GM12878 (cell line): ENCODE measurements at regions not wholly inside any gene's neighbourhood (a gene's known extent, or its start where the extent isn't known, plus 50 kb on each side); places are given as distances from the start of the nearest gene placed in this dataset.

Experiments
- ATAC-seq: fragments of 200-7000 bp; cut with Tn5 transposase; 3 replicates; pipeline ENCODE4 v1.9.1; 2020; ENCODE audit warnings: mild to moderate bottlenecking, moderate library complexity
- BruUV-seq: library from RNA; stranded (reverse); fragments of 400-500 nt; replicated peaks from 2 replicates; lab custom pipeline; 2021; lab: Mats Ljungman, UMichigan
- CTCF ChIA-PET: fragments of 300-600 bp; sonication (Branson Sonifier 250); formaldehyde crosslinking; extraction: SDS; loops from one replicate; lab custom pipeline; 2021; ENCODE audit warnings: inconsistent platforms; lab: Yijun Ruan, JAX
- POLR2A ChIA-PET: fragments of 350-600 bp; formaldehyde crosslinking; extraction: SDS; loops from one replicate; lab custom pipeline; 2021; ENCODE audit warnings: inconsistent platforms; lab: Charles Lee
- RAD21 ChIA-PET: fragments of 300-600 bp; sonication (Branson Sonifier 250); formaldehyde crosslinking; loops from one replicate; lab custom pipeline; 2023; ENCODE audit warnings: antibody characterized with exemption; ENCODE audit not compliant: unreplicated experiment; lab: Charles Lee
- SMC1A ChIA-PET: fragments of 300-600 bp; sonication (Branson Sonifier 250); formaldehyde crosslinking; loops from one replicate; lab custom pipeline; 2023; ENCODE audit not compliant: unreplicated experiment, uncharacterized antibody; lab: Charles Lee
- DNase-seq: peaks from one replicate; pipeline ENCODE4 v3.0.0-alpha.2; 2011; ENCODE audit warnings: low read depth, low spot score
- FAIRE-seq: peaks from 3 replicates; lab custom pipeline; 2011; peaks lifted over from hg19 to GRCh38; lab: Jason Lieb, UNC
- H2AFZ ChIP-seq: 2 replicates; pipeline ENCODE4 v1.6.0; 2011; ENCODE audit warnings: low read depth, low read length, control low read depth; ENCODE audit not compliant: control insufficient read depth
- H3K27ac ChIP-seq: 2 replicates; pipeline ENCODE4 v1.5.1; 2011; ENCODE audit warnings: control low read depth; ENCODE audit not compliant: control insufficient read depth, insufficient read depth
- H3K27me3 ChIP-seq, 2 experiments: replicated peaks in 1 of 2; 2 replicates each; pipeline versions ENCODE4 v1.6.0 to v1.6.1; 2011; ENCODE audit warnings: low read length in 1 of 2; ENCODE audit not compliant: control insufficient read depth in 2 of 2, insufficient read depth in 2 of 2
- H3K36me3 ChIP-seq, 2 experiments: 2 replicates each; pipeline ENCODE4 v1.5.1; 2011; ENCODE audit warnings: low read length in 1 of 2; ENCODE audit not compliant: control insufficient read depth in 2 of 2, insufficient read depth in 2 of 2
- H3K4me1 ChIP-seq: 2 replicates; pipeline ENCODE4 v1.6.1; 2011; ENCODE audit warnings: mild to moderate bottlenecking, low read length, moderate library complexity, mixed read lengths; ENCODE audit not compliant: control insufficient read depth, insufficient read depth
- H3K4me2 ChIP-seq: 2 replicates; pipeline ENCODE4 v1.6.0; 2011; ENCODE audit warnings: control low read depth; ENCODE audit not compliant: control insufficient read depth, insufficient read depth
- H3K4me3 ChIP-seq: fragments of 200-600 bp; sonication (generic); 2 replicates; pipeline ENCODE4 v1.5.1; 2016
- H3K79me2 ChIP-seq: 2 replicates; pipeline ENCODE4 v1.6.0; 2011; ENCODE audit warnings: low read length; ENCODE audit not compliant: control insufficient read depth, insufficient read depth
- H3K9ac ChIP-seq: 2 replicates; pipeline ENCODE4 v1.8.0; 2011; ENCODE audit warnings: low read length, control low read depth, mixed read lengths; ENCODE audit not compliant: control insufficient read depth, insufficient read depth
- H3K9me3 ChIP-seq: replicated peaks from 3 replicates; pipeline ENCODE4 v1.5.1; 2011; ENCODE audit warnings: mild to moderate bottlenecking, low read length; ENCODE audit not compliant: control insufficient read depth, insufficient read depth
- H4K20me1 ChIP-seq: 2 replicates; pipeline ENCODE4 v1.6.0; 2011; ENCODE audit not compliant: control insufficient read depth, insufficient read depth
- ASH2L ChIP-seq: fragments of 300-600, 200-600 bp; sonication (generic); IDR thresholded peaks from 2 replicates; pipeline ENCODE4 v1.6.1; 2017; ENCODE audit warnings: low read depth, mild to moderate bottlenecking, borderline replicate concordance
- CREB1 ChIP-seq: IDR thresholded peaks from 2 replicates; pipeline ENCODE4 v1.6.1; 2012; ENCODE audit warnings: low read depth, mild to moderate bottlenecking, inconsistent platforms
- CREM ChIP-seq: IDR thresholded peaks from 2 replicates; pipeline ENCODE4 v1.6.1; 2014; ENCODE audit warnings: antibody characterized with exemption, low read depth
- EP300 ChIP-seq, 2 experiments: fragments of 150-350 bp in 1 of 2; IDR thresholded peaks; 2 replicates each; pipeline ENCODE4 v1.6.1; 2011 to 2012; ENCODE audit warnings: low read depth in 2 of 2, low read length in 2 of 2, borderline replicate concordance in 1 of 2, improper control_type of control experiment in 1 of 2, inconsistent platforms in 1 of 2; ENCODE audit not compliant: control insufficient read depth in 1 of 2
- FOS ChIP-seq: IDR thresholded peaks from 3 replicates; pipeline ENCODE4 v1.6.1; 2011; ENCODE audit warnings: borderline replicate concordance; ENCODE audit not compliant: insufficient read length; ENCODE audit errors: extremely low read depth
- KDM1A ChIP-seq: fragments of 200-600 bp; sonication (generic); IDR thresholded peaks from 2 replicates; pipeline ENCODE4 v1.6.1; 2016; ENCODE audit warnings: borderline replicate concordance
- MEF2A ChIP-seq: IDR thresholded peaks from 2 replicates; pipeline ENCODE4 v1.6.1; 2011; ENCODE audit warnings: low read depth, mild to moderate bottlenecking, low read length, moderate library complexity; ENCODE audit not compliant: insufficient read depth
- PAX8 ChIP-seq: fragments of 450-650 bp; IDR thresholded peaks from 2 replicates; pipeline ENCODE4 v1.6.1; 2017; ENCODE audit warnings: mild to moderate bottlenecking, moderate library complexity
- RAD21 ChIP-seq: IDR thresholded peaks from 2 replicates; pipeline ENCODE4 v1.6.1; 2011; ENCODE audit warnings: mild to moderate bottlenecking, low read depth, low read length, moderate library complexity; ENCODE audit not compliant: insufficient read depth
- SUPT20H ChIP-seq: IDR thresholded peaks from 2 replicates; pipeline ENCODE4 v1.6.1; 2011; ENCODE audit warnings: low read depth, mild to moderate bottlenecking, low read length, moderate library complexity, borderline replicate concordance; ENCODE audit not compliant: control insufficient read depth
- WGBS: methylation state at CpG from one replicate; pipeline ENCODE4 v1.1.6; 2016; ENCODE audit warnings: low lambda C conversion rate; ENCODE audit not compliant: insufficient replicate concordance, insufficient coverage; ENCODE audit errors: missing lambda C conversion rate; 5-methylcytosine and 5-hydroxymethylcytosine counted together
- in situ Hi-C: fragments of 300-500 bp; cut with MboI; formaldehyde crosslinking; loops from 9 replicates; pipeline ENCODE4 v1.14.3; 2018; ENCODE audit warnings: mixed read lengths
- intact Hi-C: fragments of 100-400 bp; cut with micrococcal nuclease; formaldehyde crosslinking; loops from one replicate; pipeline ENCODE4 v1.14.2; 2022; ENCODE audit not compliant: unreplicated experiment
- TF ChIP-seq, protein P1 (sequence below): fragments of 450-650 bp; IDR thresholded peaks from 2 replicates; pipeline ENCODE4 v1.6.1; 2018; ENCODE audit warnings: mild to moderate bottlenecking, low read depth, moderate library complexity; ENCODE audit not compliant: partially characterized antibody

DNA sequence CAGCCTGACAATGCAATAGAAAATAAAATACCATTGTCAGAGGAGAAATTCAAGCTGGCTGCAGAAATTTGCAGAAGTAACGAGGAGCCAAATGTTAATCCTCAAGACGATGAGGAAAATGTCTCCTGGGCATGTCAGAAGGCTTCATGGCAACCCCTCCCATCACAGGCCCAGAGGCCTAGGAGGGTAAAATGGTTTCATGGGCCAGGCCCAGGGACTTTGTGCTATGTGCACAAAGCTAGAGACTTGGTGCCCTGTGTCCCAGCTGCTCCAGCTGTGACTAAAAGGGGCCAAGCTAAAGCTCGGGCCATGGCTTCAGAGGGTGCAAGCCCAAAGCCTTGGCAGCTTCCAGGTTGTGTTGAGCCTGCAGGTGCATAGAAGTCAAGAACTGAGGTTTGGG is 431.7 kb downstream of the LMO7 start:
- no TSS peak for BruUV-seq
- Histone ChIP-seq H3K9me3 (no peaks in the 10 kb centered on the region; the same call in 2 of the 3 replicates), H3K4me3 (no peak overlapping the region), H3K36me3 (no peaks in the 10 kb centered on the region), H3K4me2 (no peak overlapping the region), H3K27me3 (no peaks in the 10 kb centered on the region), H4K20me1 (no peaks in the 10 kb centered on the region), H3K79me2 (no peaks in the 10 kb centered on the region), H3K9ac (no peak overlapping the region), H3K27ac (no peak overlapping the region), H3K4me1 (no peaks in the 10 kb centered on the region), H2AFZ (no peak overlapping the region)
- in situ Hi-C loops, result no loop called here
- no peak for ATAC-seq
- SMC1A ChIA-PET, result no interaction called here
- CTCF ChIA-PET, result no interaction called here
- POLR2A ChIA-PET, result no interaction called here
- WGBS, result 17% methylated on average over 3 of the region's 3 CpGs
- intact Hi-C loops, result no loop called here
- TF ChIP-seq EP300 (IDR thresholded peaks at IDR 0.05; ENCODE audit: borderline replicate concordance in 1 of 2, control insufficient read depth in 1 of 2, low read depth in 2 of 2, low read length in 2 of 2), result no peak
- TF ChIP-seq, protein P1, sequence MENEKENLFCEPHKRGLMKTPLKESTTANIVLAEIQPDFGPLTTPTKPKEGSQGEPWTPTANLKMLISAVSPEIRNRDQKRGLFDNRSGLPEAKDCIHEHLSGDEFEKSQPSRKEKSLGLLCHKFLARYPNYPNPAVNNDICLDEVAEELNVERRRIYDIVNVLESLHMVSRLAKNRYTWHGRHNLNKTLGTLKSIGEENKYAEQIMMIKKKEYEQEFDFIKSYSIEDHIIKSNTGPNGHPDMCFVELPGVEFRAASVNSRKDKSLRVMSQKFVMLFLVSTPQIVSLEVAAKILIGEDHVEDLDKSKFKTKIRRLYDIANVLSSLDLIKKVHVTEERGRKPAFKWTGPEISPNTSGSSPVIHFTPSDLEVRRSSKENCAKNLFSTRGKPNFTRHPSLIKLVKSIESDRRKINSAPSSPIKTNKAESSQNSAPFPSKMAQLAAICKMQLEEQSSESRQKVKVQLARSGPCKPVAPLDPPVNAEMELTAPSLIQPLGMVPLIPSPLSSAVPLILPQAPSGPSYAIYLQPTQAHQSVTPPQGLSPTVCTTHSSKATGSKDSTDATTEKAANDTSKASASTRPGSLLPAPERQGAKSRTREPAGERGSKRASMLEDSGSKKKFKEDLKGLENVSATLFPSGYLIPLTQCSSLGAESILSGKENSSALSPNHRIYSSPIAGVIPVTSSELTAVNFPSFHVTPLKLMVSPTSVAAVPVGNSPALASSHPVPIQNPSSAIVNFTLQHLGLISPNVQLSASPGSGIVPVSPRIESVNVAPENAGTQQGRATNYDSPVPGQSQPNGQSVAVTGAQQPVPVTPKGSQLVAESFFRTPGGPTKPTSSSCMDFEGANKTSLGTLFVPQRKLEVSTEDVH, result no peak
- DNase-seq, result no peak
- RAD21 ChIA-PET, result no interaction called here
- FAIRE-seq, result no peak

DNA sequence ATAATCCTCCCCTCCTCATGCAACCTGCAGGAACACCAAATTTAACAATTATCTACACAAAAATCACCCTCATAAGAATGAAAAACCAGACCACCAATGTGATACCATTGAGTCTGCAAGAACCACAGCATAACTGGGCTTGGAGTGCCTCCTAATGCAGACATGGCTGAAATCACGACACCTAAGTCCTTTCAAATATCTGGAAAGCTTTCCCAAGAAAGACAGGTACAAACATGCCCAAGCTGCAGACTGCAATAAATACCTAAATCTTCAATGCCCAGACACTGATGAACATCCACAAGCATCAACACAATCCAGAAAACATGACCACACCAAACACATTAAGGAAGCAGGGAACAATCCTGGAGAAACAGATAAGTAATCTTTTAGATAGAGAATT is 417.1 kb downstream of the LMO7 start:
- Histone ChIP-seq H3K4me2 (no peak overlapping the region), H3K79me2 (no peaks in the 10 kb centered on the region), H3K27ac (no peak overlapping the region), H2AFZ (no peak overlapping the region), H3K9ac (no peak overlapping the region), H3K4me3 (no peak overlapping the region), H3K4me1 (no peaks in the 10 kb centered on the region), H3K27me3 (no peaks in the 10 kb centered on the region; a peak in 1 of 4 replicates), H3K9me3 (no peaks in the 10 kb centered on the region), H4K20me1 (no peaks in the 10 kb centered on the region), H3K36me3 (no peaks in the 10 kb centered on the region)
- SMC1A ChIA-PET, result no interaction called here
- intact Hi-C loops, result no loop called here
- no TSS peak for BruUV-seq
- CTCF ChIA-PET, result no interaction called here
- RAD21 ChIA-PET, result no interaction called here
- no peak for DNase-seq
- TF ChIP-seq CREM (no peak), MEF2A (no peak), CREB1 (no peak), ASH2L (no peak), PAX8 (no peak), KDM1A (no peak), RAD21 (no peak), FOS (no peak), SUPT20H (no peak)
- in situ Hi-C loops, result no loop called here
- POLR2A ChIA-PET, result no interaction called here
- FAIRE-seq, result no peak
- WGBS, result 0% methylated on average over 1 of the region's 1 CpG
- no peak for ATAC-seq
